ENCODE measurements at regions not wholly inside any gene's neighbourhood (a gene's known extent, or its start where the extent isn't known, plus 50 kb on each side); places are given as distances from the start of the nearest gene placed in this dataset.

DNA sequence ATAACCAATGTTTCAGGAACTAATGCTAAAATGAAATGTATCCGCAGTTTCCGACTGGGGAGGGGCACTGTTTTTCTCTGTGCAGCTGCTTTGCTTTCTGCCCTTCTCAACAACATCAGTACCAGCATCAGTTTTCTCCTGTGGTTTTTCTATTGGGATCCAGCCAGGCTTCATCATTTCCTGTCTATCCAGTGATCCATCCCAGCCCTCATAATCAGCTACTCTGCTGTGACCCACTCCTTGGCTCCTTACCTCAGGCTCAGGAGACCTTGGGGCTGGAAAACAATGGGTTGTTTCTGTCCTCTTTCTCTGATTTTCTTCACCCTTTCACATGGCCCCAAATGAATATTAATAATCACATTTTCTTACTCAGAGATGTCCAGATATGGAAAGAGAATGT is 222.2 kb upstream of the DKK2 start:
- TF ChIP-seq, protein P1, sequence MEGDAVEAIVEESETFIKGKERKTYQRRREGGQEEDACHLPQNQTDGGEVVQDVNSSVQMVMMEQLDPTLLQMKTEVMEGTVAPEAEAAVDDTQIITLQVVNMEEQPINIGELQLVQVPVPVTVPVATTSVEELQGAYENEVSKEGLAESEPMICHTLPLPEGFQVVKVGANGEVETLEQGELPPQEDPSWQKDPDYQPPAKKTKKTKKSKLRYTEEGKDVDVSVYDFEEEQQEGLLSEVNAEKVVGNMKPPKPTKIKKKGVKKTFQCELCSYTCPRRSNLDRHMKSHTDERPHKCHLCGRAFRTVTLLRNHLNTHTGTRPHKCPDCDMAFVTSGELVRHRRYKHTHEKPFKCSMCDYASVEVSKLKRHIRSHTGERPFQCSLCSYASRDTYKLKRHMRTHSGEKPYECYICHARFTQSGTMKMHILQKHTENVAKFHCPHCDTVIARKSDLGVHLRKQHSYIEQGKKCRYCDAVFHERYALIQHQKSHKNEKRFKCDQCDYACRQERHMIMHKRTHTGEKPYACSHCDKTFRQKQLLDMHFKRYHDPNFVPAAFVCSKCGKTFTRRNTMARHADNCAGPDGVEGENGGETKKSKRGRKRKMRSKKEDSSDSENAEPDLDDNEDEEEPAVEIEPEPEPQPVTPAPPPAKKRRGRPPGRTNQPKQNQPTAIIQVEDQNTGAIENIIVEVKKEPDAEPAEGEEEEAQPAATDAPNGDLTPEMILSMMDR (conservative IDR thresholded peaks at IDR 0.05; ENCODE audit: low read depth, low read length): no peak
- TF ChIP-seq SMC3 (IDR thresholded peaks at IDR 0.05; ENCODE audit: low read depth, low read length): no peak
